Liver (tissue), 8 donors: ENCODE measurements at regions not wholly inside any gene's neighbourhood (a gene's known extent, or its start where the extent isn't known, plus 50 kb on each side); places are given as distances from the start of the nearest gene placed in this dataset.

Source experiments
- DNase-seq: peaks from one replicate; pipeline ENCODE4 v3.0.0-alpha.2; 2017; ENCODE audit warnings: low spot score
- H3K27ac ChIP-seq, 2 donors: one replicate each; pipeline ENCODE4 v1.7.0; 2013; ENCODE audit warnings: inconsistent platforms in 2 of 2, low read length in 2 of 2, control low read depth in 1 of 2, low read depth in 1 of 2, mild to moderate bottlenecking in 1 of 2
- H3K27me3 ChIP-seq, 4 donors: one replicate each; pipeline versions ENCODE4 v1.6.1 to v1.7.0; 2013; ENCODE audit warnings: low read length in 3 of 4, inconsistent platforms in 1 of 4, mild to moderate bottlenecking in 1 of 4, moderate library complexity in 1 of 4; ENCODE audit not compliant: control insufficient read depth in 4 of 4, insufficient read depth in 4 of 4
- H3K36me3 ChIP-seq, 4 donors: one replicate each; pipeline versions ENCODE4 v1.6.1 to v1.7.0; 2013; ENCODE audit warnings: low read length in 3 of 4, mild to moderate bottlenecking in 3 of 4, low read depth in 1 of 4, moderate library complexity in 1 of 4; ENCODE audit not compliant: control insufficient read depth in 4 of 4, insufficient read depth in 3 of 4
- H3K4me1 ChIP-seq, 4 donors: one replicate each; pipeline versions ENCODE4 v1.6.1 to v1.7.0; 2013; ENCODE audit warnings: low read length in 3 of 4, mild to moderate bottlenecking in 3 of 4, moderate library complexity in 1 of 4; ENCODE audit not compliant: control insufficient read depth in 4 of 4, insufficient read depth in 4 of 4
- H3K4me3 ChIP-seq, 3 donors: one replicate each; pipeline versions ENCODE4 v1.6.1 to v1.7.0; 2013; ENCODE audit warnings: low read length in 3 of 3, control low read depth in 1 of 3, low read depth in 1 of 3, mild to moderate bottlenecking in 1 of 3
- H3K9ac ChIP-seq, 2 donors: one replicate each; pipeline ENCODE4 v1.7.0; 2013; ENCODE audit warnings: low read length in 2 of 2, mild to moderate bottlenecking in 2 of 2, moderate library complexity in 2 of 2, control low read depth in 1 of 2, low read depth in 1 of 2
- H3K9me3 ChIP-seq, 4 donors: one replicate each; pipeline versions ENCODE4 v1.6.1 to v1.7.0; 2013; ENCODE audit warnings: low read length in 3 of 4; ENCODE audit not compliant: control insufficient read depth in 4 of 4
- EGR1 ChIP-seq, 2 donors: IDR thresholded peaks; 2 replicates each; pipeline ENCODE4 v1.6.1; 2016 to 2018; ENCODE audit warnings: antibody characterized with exemption in 2 of 2, low read depth in 2 of 2
- FOXA1 ChIP-seq: IDR thresholded peaks from 2 replicates; pipeline ENCODE4 v1.6.1; 2016; ENCODE audit warnings: antibody characterized with exemption
- FOXA2 ChIP-seq: IDR thresholded peaks from 2 replicates; pipeline ENCODE4 v1.6.1; 2016; ENCODE audit warnings: antibody characterized with exemption
- GABPA ChIP-seq, 2 donors: IDR thresholded peaks in 1 of 2; conservative IDR thresholded peaks in 1 of 2; 2 replicates each; pipeline ENCODE4 v1.6.1; 2016; ENCODE audit warnings: antibody characterized with exemption in 2 of 2, mild to moderate bottlenecking in 1 of 2, moderate library complexity in 1 of 2
- HNF4A ChIP-seq, 2 donors: conservative IDR thresholded peaks; 2 replicates each; pipeline ENCODE4 v1.6.1; 2016; ENCODE audit warnings: antibody characterized with exemption in 2 of 2, mild to moderate bottlenecking in 2 of 2
- HNF4G ChIP-seq: IDR thresholded peaks from 2 replicates; pipeline ENCODE4 v1.6.1; 2016; ENCODE audit warnings: antibody characterized with exemption
- JUND ChIP-seq, 2 donors: IDR thresholded peaks; 2 replicates each; pipeline ENCODE4 v1.6.1; 2016; ENCODE audit warnings: antibody characterized with exemption in 2 of 2
- NR2F2 ChIP-seq: IDR thresholded peaks from 2 replicates; pipeline ENCODE4 v1.6.1; 2016; ENCODE audit warnings: antibody characterized with exemption
- RAD21 ChIP-seq, 2 donors: IDR thresholded peaks; 2 replicates each; pipeline ENCODE4 v1.6.1; 2016; ENCODE audit warnings: antibody characterized with exemption in 2 of 2, mild to moderate bottlenecking in 2 of 2
- RXRA ChIP-seq, 2 donors: IDR thresholded peaks; 2 replicates each; pipeline ENCODE4 v1.6.1; 2017 to 2018; ENCODE audit warnings: antibody characterized with exemption in 2 of 2, mild to moderate bottlenecking in 1 of 2
- SP1 ChIP-seq: IDR thresholded peaks from 2 replicates; pipeline ENCODE4 v1.6.1; 2018; ENCODE audit warnings: antibody characterized with exemption, mild to moderate bottlenecking
- TAF1 ChIP-seq: conservative IDR thresholded peaks from 2 replicates; pipeline ENCODE4 v1.6.1; 2016; ENCODE audit warnings: antibody characterized with exemption, mild to moderate bottlenecking
- YY1 ChIP-seq: IDR thresholded peaks from 2 replicates; pipeline ENCODE4 v1.6.1; 2016; ENCODE audit warnings: antibody characterized with exemption, mild to moderate bottlenecking
- ZBTB33 ChIP-seq: IDR thresholded peaks from 2 replicates; pipeline ENCODE4 v1.6.1; 2016; ENCODE audit warnings: antibody characterized with exemption
- WGBS: extraction: QIAGEN DNeasy Blood & Tissue Kit; methylation state at CpG from one replicate; pipeline ENCODE4 v1.1.7; 2013; 5-methylcytosine and 5-hydroxymethylcytosine counted together
- TF ChIP-seq, protein P1 (sequence below): IDR thresholded peaks from 2 replicates; pipeline ENCODE4 v1.6.1; 2016; ENCODE audit warnings: antibody characterized with exemption, mild to moderate bottlenecking
- TF ChIP-seq, protein P2 (sequence below): IDR thresholded peaks from 2 replicates; pipeline ENCODE4 v1.6.1; 2016; ENCODE audit warnings: antibody characterized with exemption
- TF ChIP-seq, protein P3 (sequence below): fragments of 150-350 bp; IDR thresholded peaks from 2 replicates; pipeline ENCODE4 v1.5.1; 2017; ENCODE audit warnings: improper control_type of control experiment, low read depth, low read length; ENCODE audit not compliant: missing input control
- donor health status: healthy.
- donor health status: healthy.
- donor health status: healthy.
- donor health status: healthy.
- donor health status: healthy.

DNA sequence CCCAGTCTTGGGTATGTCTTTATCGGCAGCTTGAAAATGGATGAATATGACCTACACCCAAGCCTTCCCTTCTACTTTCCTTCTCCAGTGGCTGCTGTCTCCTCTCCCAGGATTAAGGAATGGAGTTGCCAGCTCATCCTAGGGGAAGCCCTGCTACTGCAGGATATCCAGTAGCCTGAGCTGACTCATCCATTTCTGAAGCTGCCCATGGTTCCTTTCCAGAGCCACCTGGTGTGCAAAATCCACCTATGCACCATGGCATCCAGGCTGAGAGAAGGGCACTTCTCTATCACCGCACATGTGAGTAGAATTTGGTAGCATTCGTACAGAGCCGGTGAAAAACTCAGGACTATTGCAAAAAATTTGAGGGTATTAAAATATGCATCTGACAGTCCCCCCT, 290.8 kb downstream of the YTHDC2 start:
- TF ChIP-seq, protein P1, sequence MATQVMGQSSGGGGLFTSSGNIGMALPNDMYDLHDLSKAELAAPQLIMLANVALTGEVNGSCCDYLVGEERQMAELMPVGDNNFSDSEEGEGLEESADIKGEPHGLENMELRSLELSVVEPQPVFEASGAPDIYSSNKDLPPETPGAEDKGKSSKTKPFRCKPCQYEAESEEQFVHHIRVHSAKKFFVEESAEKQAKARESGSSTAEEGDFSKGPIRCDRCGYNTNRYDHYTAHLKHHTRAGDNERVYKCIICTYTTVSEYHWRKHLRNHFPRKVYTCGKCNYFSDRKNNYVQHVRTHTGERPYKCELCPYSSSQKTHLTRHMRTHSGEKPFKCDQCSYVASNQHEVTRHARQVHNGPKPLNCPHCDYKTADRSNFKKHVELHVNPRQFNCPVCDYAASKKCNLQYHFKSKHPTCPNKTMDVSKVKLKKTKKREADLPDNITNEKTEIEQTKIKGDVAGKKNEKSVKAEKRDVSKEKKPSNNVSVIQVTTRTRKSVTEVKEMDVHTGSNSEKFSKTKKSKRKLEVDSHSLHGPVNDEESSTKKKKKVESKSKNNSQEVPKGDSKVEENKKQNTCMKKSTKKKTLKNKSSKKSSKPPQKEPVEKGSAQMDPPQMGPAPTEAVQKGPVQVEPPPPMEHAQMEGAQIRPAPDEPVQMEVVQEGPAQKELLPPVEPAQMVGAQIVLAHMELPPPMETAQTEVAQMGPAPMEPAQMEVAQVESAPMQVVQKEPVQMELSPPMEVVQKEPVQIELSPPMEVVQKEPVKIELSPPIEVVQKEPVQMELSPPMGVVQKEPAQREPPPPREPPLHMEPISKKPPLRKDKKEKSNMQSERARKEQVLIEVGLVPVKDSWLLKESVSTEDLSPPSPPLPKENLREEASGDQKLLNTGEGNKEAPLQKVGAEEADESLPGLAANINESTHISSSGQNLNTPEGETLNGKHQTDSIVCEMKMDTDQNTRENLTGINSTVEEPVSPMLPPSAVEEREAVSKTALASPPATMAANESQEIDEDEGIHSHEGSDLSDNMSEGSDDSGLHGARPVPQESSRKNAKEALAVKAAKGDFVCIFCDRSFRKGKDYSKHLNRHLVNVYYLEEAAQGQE, result no peak
- TF ChIP-seq HNF4A (conservative IDR thresholded peaks at IDR 0.05) (no peak), FOXA2 (no peak), NR2F2 (no peak), FOXA1 (no peak), RXRA (IDR thresholded peaks at IDR 0.05) (no peak)
- Histone ChIP-seq H3K36me3 (no peaks in the 10 kb centered on the region), H3K4me3 (no peak overlapping the region), H3K9me3 (peaks cover 0 to 5% (median 0%) of the 10 kb centered on the region in 4 donors), H3K4me1 (peaks cover 0 to 2% (median 0%) of the 10 kb centered on the region in 4 donors), H3K27ac (no peak overlapping the region), H3K9ac (no peak overlapping the region), H3K27me3 (no peaks in the 10 kb centered on the region)
- 72% methylated on average over 4 of the region's 4 CpGs for WGBS
- DNase-seq, result no peak

GRCh38 chr5:113804943-113805342, 291.4 kb downstream of the YTHDC2 start:
- no peak for DNase-seq
- H3K4me1 ChIP-seq, result peaks cover 0 to 2% (median 0%) of the 10 kb centered on the region in 4 donors
- H3K9me3 ChIP-seq, result peaks cover 0 to 4% (median 0%) of the 10 kb centered on the region in 4 donors
- WGBS, result 78% methylated on average over 6 of the region's 6 CpGs
- TF ChIP-seq SP1 (no peak), YY1 (no peak), GABPA (IDR thresholded peaks at IDR 0.05 in 1 of 2, conservative IDR thresholded peaks at IDR 0.05 in 1 of 2) (no peak), FOXA2 (no peak), RXRA (IDR thresholded peaks at IDR 0.05) (no peak), ZBTB33 (no peak), HNF4G (no peak), RAD21 (IDR thresholded peaks at IDR 0.05) (no peak), FOXA1 (no peak), JUND (IDR thresholded peaks at IDR 0.05) (no peak), EGR1 (IDR thresholded peaks at IDR 0.05; ENCODE audit: low read depth in 2 of 2) (no peak), TAF1 (no peak), HNF4A (conservative IDR thresholded peaks at IDR 0.05) (no peak), NR2F2 (no peak)
- TF ChIP-seq, protein P2, sequence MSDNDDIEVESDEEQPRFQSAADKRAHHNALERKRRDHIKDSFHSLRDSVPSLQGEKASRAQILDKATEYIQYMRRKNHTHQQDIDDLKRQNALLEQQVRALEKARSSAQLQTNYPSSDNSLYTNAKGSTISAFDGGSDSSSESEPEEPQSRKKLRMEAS, result no peak
- TF ChIP-seq, protein P3, sequence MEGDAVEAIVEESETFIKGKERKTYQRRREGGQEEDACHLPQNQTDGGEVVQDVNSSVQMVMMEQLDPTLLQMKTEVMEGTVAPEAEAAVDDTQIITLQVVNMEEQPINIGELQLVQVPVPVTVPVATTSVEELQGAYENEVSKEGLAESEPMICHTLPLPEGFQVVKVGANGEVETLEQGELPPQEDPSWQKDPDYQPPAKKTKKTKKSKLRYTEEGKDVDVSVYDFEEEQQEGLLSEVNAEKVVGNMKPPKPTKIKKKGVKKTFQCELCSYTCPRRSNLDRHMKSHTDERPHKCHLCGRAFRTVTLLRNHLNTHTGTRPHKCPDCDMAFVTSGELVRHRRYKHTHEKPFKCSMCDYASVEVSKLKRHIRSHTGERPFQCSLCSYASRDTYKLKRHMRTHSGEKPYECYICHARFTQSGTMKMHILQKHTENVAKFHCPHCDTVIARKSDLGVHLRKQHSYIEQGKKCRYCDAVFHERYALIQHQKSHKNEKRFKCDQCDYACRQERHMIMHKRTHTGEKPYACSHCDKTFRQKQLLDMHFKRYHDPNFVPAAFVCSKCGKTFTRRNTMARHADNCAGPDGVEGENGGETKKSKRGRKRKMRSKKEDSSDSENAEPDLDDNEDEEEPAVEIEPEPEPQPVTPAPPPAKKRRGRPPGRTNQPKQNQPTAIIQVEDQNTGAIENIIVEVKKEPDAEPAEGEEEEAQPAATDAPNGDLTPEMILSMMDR, result no peak
- TF ChIP-seq, protein P1, result no peak
- H3K4me3 ChIP-seq, result no peak overlapping the region
- H3K27ac ChIP-seq, result no peak overlapping the region
- peaks cover 0 to 4% (median 0%) of the 10 kb centered on the region in 4 donors for H3K27me3 ChIP-seq
- H3K36me3 ChIP-seq, result no peaks in the 10 kb centered on the region
- H3K9ac ChIP-seq, result no peak overlapping the region
